ENCODE measurements at regions not wholly inside any gene's neighbourhood (a gene's known extent, or its start where the extent isn't known, plus 50 kb on each side); places are given as distances from the start of the nearest gene placed in this dataset.

DNA sequence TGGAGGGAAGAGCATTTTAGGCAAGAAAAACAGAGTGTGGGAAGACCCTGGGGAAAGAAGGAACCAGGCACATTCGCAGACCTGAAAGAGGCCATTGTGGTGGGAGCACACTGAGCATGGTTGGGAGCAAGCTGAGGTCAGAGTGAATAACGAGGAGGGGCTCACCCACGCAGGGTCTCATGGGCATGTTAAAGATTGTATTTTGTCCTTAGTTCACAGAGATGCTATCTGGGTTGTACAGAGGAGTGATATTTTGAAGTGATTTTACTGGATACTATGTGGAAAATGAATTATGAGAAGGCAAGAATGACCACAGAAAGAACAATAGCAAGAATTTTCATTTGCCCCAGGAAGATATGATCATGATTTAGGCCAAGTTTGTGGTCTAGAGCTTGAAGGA is 578.3 kb upstream of the NR5A2 start:
- intact Hi-C loops (cut with DNase I): no loop called here
- Histone ChIP-seq H3K9me3 (peaks cover 0 to 9% (median 0%) of the 10 kb centered on the region in 3 donors), H3K27me3 (no peaks in the 10 kb centered on the region), H3K27ac (no peak overlapping the region), H3K36me3 (no peaks in the 10 kb centered on the region), H3K4me1 (no peaks in the 10 kb centered on the region), H3K4me3 (no peak overlapping the region)
- no peak for DNase-seq
- TF ChIP-seq POLR2A (IDR thresholded peaks at IDR 0.05): no peak
- TF ChIP-seq, protein P1, sequence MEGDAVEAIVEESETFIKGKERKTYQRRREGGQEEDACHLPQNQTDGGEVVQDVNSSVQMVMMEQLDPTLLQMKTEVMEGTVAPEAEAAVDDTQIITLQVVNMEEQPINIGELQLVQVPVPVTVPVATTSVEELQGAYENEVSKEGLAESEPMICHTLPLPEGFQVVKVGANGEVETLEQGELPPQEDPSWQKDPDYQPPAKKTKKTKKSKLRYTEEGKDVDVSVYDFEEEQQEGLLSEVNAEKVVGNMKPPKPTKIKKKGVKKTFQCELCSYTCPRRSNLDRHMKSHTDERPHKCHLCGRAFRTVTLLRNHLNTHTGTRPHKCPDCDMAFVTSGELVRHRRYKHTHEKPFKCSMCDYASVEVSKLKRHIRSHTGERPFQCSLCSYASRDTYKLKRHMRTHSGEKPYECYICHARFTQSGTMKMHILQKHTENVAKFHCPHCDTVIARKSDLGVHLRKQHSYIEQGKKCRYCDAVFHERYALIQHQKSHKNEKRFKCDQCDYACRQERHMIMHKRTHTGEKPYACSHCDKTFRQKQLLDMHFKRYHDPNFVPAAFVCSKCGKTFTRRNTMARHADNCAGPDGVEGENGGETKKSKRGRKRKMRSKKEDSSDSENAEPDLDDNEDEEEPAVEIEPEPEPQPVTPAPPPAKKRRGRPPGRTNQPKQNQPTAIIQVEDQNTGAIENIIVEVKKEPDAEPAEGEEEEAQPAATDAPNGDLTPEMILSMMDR (IDR thresholded peaks at IDR 0.05): no peak
- 64 to 65% methylated on average over 3 of the region's 3 CpGs for WGBS, 2 donors

DNA sequence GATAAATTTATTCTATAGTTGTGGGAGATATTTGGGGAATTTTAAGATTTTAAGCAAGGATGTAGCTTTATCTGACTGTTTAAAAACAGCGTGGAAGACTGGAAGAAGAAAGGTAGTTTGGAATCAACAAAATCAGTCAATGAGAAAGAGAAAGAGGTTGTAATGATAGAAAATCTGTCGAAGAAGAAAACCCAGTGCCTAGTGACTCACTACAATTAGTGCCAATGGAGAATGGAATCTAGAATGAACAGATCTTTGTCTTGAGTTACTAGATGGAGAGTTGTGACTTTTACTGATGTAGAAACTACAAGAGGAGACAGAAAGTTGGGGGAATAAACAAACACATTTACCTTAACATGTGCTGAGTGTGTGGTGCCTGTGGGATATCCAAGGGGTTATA is 577.8 kb upstream of the NR5A2 start:
- intact Hi-C loops (cut with DNase I): no loop called here
- Histone ChIP-seq H3K4me3 (no peak overlapping the region), H3K27ac (no peak overlapping the region), H3K9me3 (peaks cover 0 to 9% (median 0%) of the 10 kb centered on the region in 3 donors), H3K36me3 (no peaks in the 10 kb centered on the region), H3K27me3 (no peaks in the 10 kb centered on the region), H3K4me1 (no peaks in the 10 kb centered on the region)
- TF ChIP-seq, protein P1 (IDR thresholded peaks at IDR 0.05): no peak
- TF ChIP-seq POLR2A (IDR thresholded peaks at IDR 0.05): no peak
- 34 to 83% methylated on average over 2 of the region's 2 CpGs for WGBS, 2 donors
- no peak for DNase-seq

DNA sequence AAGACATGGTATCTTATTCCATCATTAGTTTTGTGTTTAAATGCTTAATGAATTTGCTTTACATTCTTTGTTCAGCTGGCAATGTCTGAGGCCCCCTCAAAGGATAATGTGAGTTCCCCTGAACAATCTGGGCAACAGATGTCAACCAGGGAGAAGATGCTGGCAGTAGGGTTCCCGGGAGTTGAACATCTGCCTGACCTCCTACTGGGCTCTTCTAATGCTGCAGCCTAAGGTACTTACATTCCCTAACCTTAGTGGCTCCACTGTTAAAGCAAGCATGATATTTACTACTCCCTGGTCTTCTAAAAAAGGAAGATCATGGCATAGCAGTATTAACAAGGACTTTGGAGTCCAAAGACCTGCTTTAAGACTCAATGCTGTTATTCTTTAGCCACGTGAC is 574.9 kb upstream of the NR5A2 start:
- intact Hi-C loops (cut with DNase I): no loop called here

DNA sequence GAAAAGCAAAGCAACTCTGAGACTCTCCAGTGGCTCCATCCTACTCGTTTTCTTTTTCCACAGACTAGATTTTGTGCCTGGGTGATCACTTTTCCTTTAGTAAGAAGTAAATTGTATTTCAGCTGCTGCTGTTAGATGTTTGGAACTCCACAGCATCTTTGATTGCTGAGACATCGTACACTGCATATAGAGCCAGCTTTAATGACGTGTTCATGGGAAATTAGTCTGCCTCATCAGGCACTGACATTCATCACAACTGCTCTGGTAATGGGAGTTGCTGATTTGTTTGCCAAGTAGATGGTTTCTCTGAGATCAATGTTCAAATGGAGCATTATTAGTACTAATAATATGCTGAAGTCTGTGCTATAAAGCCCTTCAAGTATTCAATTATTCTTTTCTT is 573.8 kb upstream of the NR5A2 start:
- DNase-seq: no peak
- no peak overlapping the region for H3K27ac ChIP-seq
- TF ChIP-seq, protein P1 (IDR thresholded peaks at IDR 0.05): no peak
- TF ChIP-seq POLR2A (IDR thresholded peaks at IDR 0.05): no peak
- intact Hi-C loops (cut with DNase I): no loop called here
- no peaks in the 10 kb centered on the region for H3K9me3 ChIP-seq
- H3K4me3 ChIP-seq: no peak overlapping the region
- no peaks in the 10 kb centered on the region for H3K27me3 ChIP-seq
- 48 to 73% methylated on average over 3 of the region's 3 CpGs for WGBS, 2 donors
- no peaks in the 10 kb centered on the region for H3K4me1 ChIP-seq
- H3K36me3 ChIP-seq: no peaks in the 10 kb centered on the region

More for the DNA sequence above, 574.9 kb upstream of the NR5A2 start:
- TF ChIP-seq POLR2A (IDR thresholded peaks at IDR 0.05): no peak
- TF ChIP-seq, protein P1 (IDR thresholded peaks at IDR 0.05): no peak
- DNase-seq: no peak
- no peaks in the 10 kb centered on the region for H3K27me3 ChIP-seq
- no peaks in the 10 kb centered on the region for H3K36me3 ChIP-seq
- no peak overlapping the region for H3K27ac ChIP-seq
- peaks cover 0 to 6% (median 0%) of the 10 kb centered on the region in 3 donors for H3K9me3 ChIP-seq
- WGBS, 2 donors: 59 to 64% methylated on average over 2 of the region's 2 CpGs
- no peaks in the 10 kb centered on the region for H3K4me1 ChIP-seq
- no peak overlapping the region for H3K4me3 ChIP-seq

DNA sequence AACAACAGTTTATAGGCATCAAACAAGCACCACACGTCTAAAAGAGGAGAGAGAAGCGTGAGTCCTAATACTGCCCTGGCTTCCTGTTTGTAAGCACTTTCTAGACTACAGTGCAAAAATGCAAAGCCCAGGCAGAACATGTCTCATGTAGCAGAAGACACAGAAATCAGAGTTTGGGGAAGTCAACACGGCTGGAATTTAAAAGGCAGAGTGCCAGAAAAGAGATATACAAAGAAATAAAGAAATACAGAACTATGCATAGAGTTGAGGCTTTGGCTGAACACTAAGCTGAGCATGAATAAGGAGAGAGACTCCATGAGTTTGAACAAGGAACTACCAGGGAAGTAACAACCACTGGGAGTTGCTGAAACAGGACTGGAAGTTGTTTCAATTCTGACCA is 566.6 kb upstream of the NR5A2 start:
- no peak for DNase-seq
- intact Hi-C loops (cut with DNase I): no loop called here
- H3K36me3 ChIP-seq: no peaks in the 10 kb centered on the region
- no peak overlapping the region for H3K27ac ChIP-seq
- H3K27me3 ChIP-seq: no peaks in the 10 kb centered on the region
- H3K4me3 ChIP-seq: no peak overlapping the region
- TF ChIP-seq POLR2A (IDR thresholded peaks at IDR 0.05): no peak
- TF ChIP-seq, protein P1 (IDR thresholded peaks at IDR 0.05): no peak
- H3K4me1 ChIP-seq: no peaks in the 10 kb centered on the region
- WGBS, 2 donors: 33 to 41% methylated on average over 3 of the region's 3 CpGs
- H3K9me3 ChIP-seq: no peaks in the 10 kb centered on the region
